ENCODE measurements at regions not wholly inside any gene's neighbourhood (a gene's known extent, or its start where the extent isn't known, plus 50 kb on each side); places are given as distances from the start of the nearest gene placed in this dataset.
"Not testable (repeated sequence)": the region's sequence is repeated elsewhere in the genome, so short reads cannot be mapped to it uniquely, and the experiment has no call there.

DNA sequence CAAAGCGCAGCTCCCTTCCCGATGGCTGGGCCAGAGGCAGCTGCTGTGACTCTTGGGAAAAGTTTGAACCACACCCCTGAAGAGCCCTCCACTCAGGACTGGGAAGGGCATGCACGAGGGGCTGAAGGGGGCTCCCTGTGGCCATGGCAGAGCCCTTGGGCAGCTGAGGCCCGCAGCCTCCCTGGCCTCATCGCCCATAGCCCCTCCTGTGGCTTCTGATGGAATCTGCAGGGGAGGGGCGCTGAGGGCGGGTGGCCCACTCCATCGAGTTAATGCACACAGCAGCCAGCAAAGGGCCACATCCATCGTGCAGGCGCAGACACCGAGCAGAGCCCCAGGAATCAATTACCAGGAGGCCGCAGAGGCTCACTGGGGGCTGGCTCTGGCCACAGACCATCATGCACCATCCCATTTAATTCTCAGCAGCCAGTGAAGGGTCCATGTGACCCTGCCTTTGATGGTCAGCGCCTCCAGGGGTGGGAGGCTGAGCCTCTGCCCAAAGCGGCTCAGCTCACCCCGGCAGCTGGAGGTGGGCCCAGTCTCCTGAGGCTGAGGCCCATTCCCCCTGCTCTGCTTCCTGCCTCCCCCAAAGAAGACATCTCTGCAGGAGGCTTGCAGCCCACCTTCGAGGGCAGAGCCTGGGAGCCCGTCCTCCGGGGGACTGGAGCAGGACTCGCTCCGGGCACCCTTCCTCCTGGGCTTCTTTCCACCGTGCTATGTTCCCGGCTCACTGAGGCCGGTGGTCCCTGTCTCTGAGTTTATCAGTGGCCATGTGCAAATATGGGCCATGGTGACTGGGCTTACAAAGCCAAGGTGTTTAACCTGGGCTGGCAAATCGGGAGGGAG, 1410.2 kb downstream of the BRD1 start:
- Histone ChIP-seq H3K36me3 (ENCODE audit: control insufficient read depth in 1 of 2, insufficient read depth in 2 of 2, low read length in 2 of 2) (no peaks in the 10 kb centered on the region), H3K9me3 (ENCODE audit: control insufficient read depth in 1 of 2, low read length in 2 of 2) (no peaks in the 10 kb centered on the region), H3K27me3 (ENCODE audit: low read depth, low read length) (no peaks in the 10 kb centered on the region), H3K4me3 (ENCODE audit: low read depth in 1 of 2, low read length in 2 of 2) (no peak overlapping the region), H3K4me1 (ENCODE audit: control insufficient read depth in 1 of 2, insufficient read depth in 2 of 2, low read length in 2 of 2) (no peaks in the 10 kb centered on the region), H3K27ac (ENCODE audit: low read length) (no peak overlapping the region)

DNA sequence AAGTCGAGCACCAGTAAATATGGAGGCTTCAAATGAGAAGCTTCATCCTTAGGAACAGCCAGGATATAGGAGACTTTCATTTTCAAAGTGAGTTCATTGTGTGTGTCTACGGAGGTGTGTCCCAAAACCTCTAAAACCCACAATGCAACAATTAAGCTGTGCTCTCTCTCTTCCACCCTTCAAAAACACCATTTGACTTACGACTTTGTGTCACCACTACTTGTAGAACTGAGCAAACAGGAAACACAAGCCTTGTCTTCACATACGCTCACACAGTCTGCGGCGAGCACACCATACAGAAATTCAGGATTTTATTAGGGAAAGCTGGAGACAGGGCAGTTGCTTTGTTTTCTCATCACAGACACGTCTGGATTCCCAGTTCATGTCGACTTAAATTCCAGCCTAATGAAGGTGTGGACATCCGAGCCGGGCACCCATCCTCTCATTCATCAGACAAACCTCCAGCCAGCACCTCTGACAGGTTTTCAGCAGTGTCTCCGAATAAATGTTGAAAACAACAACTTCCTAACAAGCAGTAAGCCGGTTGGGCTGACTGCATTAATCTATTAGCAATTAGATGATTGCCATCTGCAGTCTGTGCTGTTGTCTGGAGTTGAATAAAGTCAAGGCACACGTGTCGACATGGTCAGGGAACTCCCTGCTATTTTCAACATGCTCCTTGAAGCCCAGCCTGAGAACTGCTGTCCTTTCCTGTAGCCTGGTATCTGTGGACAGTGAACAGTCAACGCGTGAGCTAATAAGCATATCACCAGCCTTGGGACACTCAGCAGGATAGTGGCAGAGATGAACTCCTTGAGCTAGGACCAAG, 1411.1 kb downstream of the BRD1 start:
- no peak overlapping the region for H3K4me3 ChIP-seq (ENCODE audit: low read depth in 1 of 2, low read length in 2 of 2)
- H3K9me3 ChIP-seq (ENCODE audit: control insufficient read depth in 1 of 2, low read length in 2 of 2): no peaks in the 10 kb centered on the region
- H3K4me1 ChIP-seq (ENCODE audit: control insufficient read depth in 1 of 2, insufficient read depth in 2 of 2, low read length in 2 of 2): no peaks in the 10 kb centered on the region
- no peaks in the 10 kb centered on the region for H3K27me3 ChIP-seq (ENCODE audit: low read depth, low read length)
- no peak overlapping the region for H3K27ac ChIP-seq (ENCODE audit: low read length)
- H3K36me3 ChIP-seq (ENCODE audit: control insufficient read depth in 1 of 2, insufficient read depth in 2 of 2, low read length in 2 of 2): no peaks in the 10 kb centered on the region

DNA sequence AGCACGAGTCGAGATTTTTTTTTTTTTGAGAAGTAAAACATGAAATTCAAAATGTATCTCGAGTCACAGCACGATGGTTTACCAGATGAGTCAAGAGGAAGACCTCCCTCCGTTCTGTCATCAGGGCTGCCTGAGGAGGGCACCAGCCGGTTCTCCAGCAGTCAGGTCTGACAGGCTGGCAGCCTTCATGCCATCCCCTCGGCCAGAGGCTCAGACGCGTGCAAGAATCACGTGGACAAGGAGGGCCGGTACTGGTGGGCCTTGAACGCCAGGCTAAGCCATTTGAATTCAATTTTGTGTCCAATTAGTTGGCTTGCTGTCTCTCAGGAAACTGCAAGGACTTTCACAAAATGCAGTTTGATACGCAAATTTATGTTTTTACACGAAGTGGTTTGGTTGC, 1412.2 kb downstream of the BRD1 start:
- no peak overlapping the region for H3K27ac ChIP-seq (ENCODE audit: low read length)
- H3K9me3 ChIP-seq (ENCODE audit: control insufficient read depth in 1 of 2, low read length in 2 of 2): no peaks in the 10 kb centered on the region
- no peaks in the 10 kb centered on the region for H3K36me3 ChIP-seq (ENCODE audit: control insufficient read depth in 1 of 2, insufficient read depth in 2 of 2, low read length in 2 of 2)
- H3K4me1 ChIP-seq (ENCODE audit: control insufficient read depth in 1 of 2, insufficient read depth in 2 of 2, low read length in 2 of 2): no peaks in the 10 kb centered on the region
- no peak overlapping the region for H3K4me3 ChIP-seq (ENCODE audit: low read depth in 1 of 2, low read length in 2 of 2)
- no peaks in the 10 kb centered on the region for H3K27me3 ChIP-seq (ENCODE audit: low read depth, low read length)

DNA sequence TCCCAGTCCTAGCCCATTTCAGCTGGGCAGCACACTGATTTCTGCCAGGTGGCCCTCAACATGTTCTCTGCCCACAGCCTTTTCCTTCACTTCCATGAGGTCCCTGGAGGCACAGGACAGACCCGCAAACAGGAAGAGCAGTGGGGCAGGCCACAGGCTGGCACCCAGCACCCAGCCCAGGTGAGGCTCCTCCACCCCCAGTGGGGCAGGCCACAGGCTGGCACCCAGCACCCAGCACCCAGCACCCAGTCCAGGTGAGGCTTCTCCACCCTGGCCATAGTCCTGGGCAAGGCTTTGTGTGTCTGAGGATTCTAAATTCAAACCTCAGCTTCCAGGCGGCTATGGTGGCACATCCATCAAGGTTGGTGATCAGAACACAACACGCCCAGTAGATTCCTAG, 1413.0 kb downstream of the BRD1 start:
- Histone ChIP-seq H3K27ac (ENCODE audit: low read length) (no peak overlapping the region), H3K4me1 (ENCODE audit: control insufficient read depth in 1 of 2, insufficient read depth in 2 of 2, low read length in 2 of 2) (no peaks in the 10 kb centered on the region), H3K4me3 (ENCODE audit: low read depth in 1 of 2, low read length in 2 of 2) (no peak overlapping the region), H3K36me3 (ENCODE audit: control insufficient read depth in 1 of 2, insufficient read depth in 2 of 2, low read length in 2 of 2) (no peaks in the 10 kb centered on the region), H3K27me3 (ENCODE audit: low read depth, low read length) (no peaks in the 10 kb centered on the region), H3K9me3 (ENCODE audit: control insufficient read depth in 1 of 2, low read length in 2 of 2) (no peaks in the 10 kb centered on the region)

DNA sequence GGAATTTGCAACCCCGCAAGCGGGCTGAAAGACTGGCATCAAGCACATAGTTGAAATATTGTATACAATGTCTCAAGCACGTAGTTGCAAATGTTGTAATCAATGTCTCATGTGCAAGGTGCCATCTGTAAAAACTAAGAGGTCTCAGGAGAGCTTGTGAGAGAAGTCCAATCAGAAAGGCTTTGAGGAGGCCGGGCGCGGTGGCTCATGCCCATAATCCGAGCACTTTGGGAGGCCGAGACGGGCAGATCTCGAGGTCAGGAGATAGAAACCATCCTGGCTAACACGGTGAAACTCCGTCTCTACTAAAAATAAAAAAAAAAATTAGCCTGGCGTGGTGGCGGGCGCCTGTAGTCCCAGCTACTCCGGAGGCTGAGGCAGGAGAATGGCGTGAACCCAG, 1414.7 kb downstream of the BRD1 start:
- H3K9me3 ChIP-seq (ENCODE audit: control insufficient read depth in 1 of 2, low read length in 2 of 2): peaks cover 0 to 11% of the 10 kb centered on the region in 2 donors
- H3K27me3 ChIP-seq (ENCODE audit: low read depth, low read length); H3K36me3 ChIP-seq (ENCODE audit: control insufficient read depth in 1 of 2, insufficient read depth in 2 of 2, low read length in 2 of 2); H3K27ac ChIP-seq (ENCODE audit: low read length); H3K4me3 ChIP-seq (ENCODE audit: low read depth in 1 of 2, low read length in 2 of 2); H3K4me1 ChIP-seq (ENCODE audit: control insufficient read depth in 1 of 2, insufficient read depth in 2 of 2, low read length in 2 of 2): not testable (repeated sequence)

DNA sequence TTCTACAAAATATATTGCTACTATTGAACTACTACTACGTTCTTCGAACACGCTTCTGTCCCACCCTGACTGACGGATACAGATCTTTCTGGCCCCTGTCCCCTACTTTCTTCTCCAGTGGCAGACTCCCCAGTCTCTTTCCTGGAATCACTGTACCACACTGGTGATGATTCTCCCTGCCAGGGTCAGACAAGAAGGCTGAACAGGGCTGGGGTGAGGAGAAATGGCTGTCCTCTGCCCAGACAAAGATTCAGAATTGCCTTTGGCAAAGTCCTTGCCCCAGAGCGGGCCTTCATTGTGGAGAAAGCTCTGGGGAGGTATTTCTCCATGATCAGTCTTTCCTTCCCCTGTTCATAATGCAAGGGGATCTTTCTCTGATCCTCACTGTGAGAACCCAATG, 1417.1 kb downstream of the BRD1 start:
- no peaks in the 10 kb centered on the region for H3K36me3 ChIP-seq (ENCODE audit: control insufficient read depth in 1 of 2, insufficient read depth in 2 of 2, low read length in 2 of 2)
- H3K4me3 ChIP-seq (ENCODE audit: low read depth in 1 of 2, low read length in 2 of 2): no peak overlapping the region
- no peaks in the 10 kb centered on the region for H3K27me3 ChIP-seq (ENCODE audit: low read depth, low read length)
- peaks cover 0 to 11% of the 10 kb centered on the region in 2 donors for H3K9me3 ChIP-seq (ENCODE audit: control insufficient read depth in 1 of 2, low read length in 2 of 2)
- H3K27ac ChIP-seq (ENCODE audit: low read length): no peak overlapping the region
- no peaks in the 10 kb centered on the region for H3K4me1 ChIP-seq (ENCODE audit: control insufficient read depth in 1 of 2, insufficient read depth in 2 of 2, low read length in 2 of 2)

DNA sequence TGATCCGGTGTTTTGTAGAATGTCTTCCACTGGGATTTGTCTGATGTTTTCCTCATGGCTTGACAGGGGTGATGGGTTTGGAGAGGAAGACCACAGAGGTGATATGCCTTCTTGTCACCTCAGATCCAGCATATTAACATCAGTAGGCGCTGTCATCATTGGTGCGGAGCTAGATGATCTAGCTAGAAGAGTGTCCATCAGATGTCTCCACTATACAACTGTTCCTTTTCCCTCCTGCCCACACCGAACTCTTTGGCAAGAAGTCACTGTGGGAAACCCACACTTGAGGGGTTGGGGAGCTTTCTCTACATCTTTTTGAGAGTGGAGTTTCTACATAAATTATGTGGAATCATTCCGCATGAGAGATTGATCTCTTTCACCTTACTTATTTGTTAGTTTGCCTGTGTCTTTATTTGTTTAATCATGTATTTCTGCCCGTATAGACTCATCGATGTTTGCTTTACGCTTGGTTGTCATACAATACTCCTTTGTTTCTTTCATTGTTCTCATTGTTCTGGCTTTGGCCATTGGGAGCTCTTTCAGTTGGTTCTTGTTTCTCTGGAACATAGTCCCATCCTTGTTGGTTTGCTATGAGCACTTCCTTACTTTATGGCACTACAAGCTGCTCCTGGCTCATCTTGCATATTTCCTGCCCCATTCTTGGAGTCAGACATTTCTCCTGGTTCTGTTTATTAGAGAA, 1420.3 kb downstream of the BRD1 start:
- Histone ChIP-seq H3K36me3 (ENCODE audit: control insufficient read depth in 1 of 2, insufficient read depth in 2 of 2, low read length in 2 of 2) (no peaks in the 10 kb centered on the region), H3K9me3 (ENCODE audit: control insufficient read depth in 1 of 2, low read length in 2 of 2) (peaks cover 0 to 11% of the 10 kb centered on the region in 2 donors), H3K27me3 (ENCODE audit: low read depth, low read length) (no peaks in the 10 kb centered on the region), H3K4me3 (ENCODE audit: low read depth in 1 of 2, low read length in 2 of 2) (no peak overlapping the region), H3K27ac (ENCODE audit: low read length) (no peak overlapping the region), H3K4me1 (ENCODE audit: control insufficient read depth in 1 of 2, insufficient read depth in 2 of 2, low read length in 2 of 2) (no peaks in the 10 kb centered on the region)

DNA sequence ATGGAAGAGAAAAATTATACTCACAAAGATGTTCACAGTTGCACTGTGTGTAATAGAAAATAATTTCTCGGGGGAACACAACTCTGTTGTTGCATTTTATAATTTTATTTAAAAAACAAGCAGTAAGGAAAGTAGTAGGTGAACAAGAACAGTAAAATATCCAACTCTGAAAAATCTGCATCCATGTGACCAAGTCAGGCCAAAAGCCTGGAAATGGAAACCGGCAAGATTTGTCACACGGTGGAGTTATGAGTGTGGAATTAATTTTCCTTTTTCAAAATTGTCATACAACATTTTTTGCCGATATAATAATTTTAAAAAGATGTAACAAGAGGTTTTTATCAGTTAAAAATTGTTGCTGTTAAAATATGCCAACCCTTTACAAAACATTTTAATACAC, 1421.5 kb downstream of the BRD1 start:
- H3K4me1 ChIP-seq (ENCODE audit: control insufficient read depth in 1 of 2, insufficient read depth in 2 of 2, low read length in 2 of 2): no peaks in the 10 kb centered on the region
- no peak overlapping the region for H3K4me3 ChIP-seq (ENCODE audit: low read depth in 1 of 2, low read length in 2 of 2)
- H3K27me3 ChIP-seq (ENCODE audit: low read depth, low read length): no peaks in the 10 kb centered on the region
- H3K9me3 ChIP-seq (ENCODE audit: control insufficient read depth in 1 of 2, low read length in 2 of 2): peaks cover 0 to 11% of the 10 kb centered on the region in 2 donors
- no peak overlapping the region for H3K27ac ChIP-seq (ENCODE audit: low read length)
- no peaks in the 10 kb centered on the region for H3K36me3 ChIP-seq (ENCODE audit: control insufficient read depth in 1 of 2, insufficient read depth in 2 of 2, low read length in 2 of 2)

DNA sequence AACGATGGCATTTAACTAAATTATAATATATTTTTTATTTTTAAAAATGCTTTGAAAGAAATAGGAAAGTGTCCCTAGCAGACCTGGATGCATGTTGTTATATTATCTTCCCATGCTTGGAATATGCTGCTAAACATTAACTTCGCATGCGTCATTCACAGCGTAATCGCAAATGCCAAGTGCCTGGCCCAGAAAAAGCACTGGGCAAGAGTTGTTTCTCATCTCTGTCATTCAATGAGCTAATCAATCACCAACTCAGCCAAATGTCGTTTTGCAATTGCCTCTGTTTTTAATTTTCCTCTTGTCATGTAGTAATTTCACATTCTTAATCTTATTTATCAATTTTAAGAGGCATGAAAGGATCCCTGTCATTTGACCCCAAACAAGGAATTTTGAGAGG, 1421.9 kb downstream of the BRD1 start:
- H3K4me3 ChIP-seq (ENCODE audit: low read depth in 1 of 2, low read length in 2 of 2): no peak overlapping the region
- peaks cover 0 to 11% of the 10 kb centered on the region in 2 donors for H3K9me3 ChIP-seq (ENCODE audit: control insufficient read depth in 1 of 2, low read length in 2 of 2)
- no peaks in the 10 kb centered on the region for H3K36me3 ChIP-seq (ENCODE audit: control insufficient read depth in 1 of 2, insufficient read depth in 2 of 2, low read length in 2 of 2)
- no peaks in the 10 kb centered on the region for H3K27me3 ChIP-seq (ENCODE audit: low read depth, low read length)
- no peak overlapping the region for H3K27ac ChIP-seq (ENCODE audit: low read length)
- no peaks in the 10 kb centered on the region for H3K4me1 ChIP-seq (ENCODE audit: control insufficient read depth in 1 of 2, insufficient read depth in 2 of 2, low read length in 2 of 2)

DNA sequence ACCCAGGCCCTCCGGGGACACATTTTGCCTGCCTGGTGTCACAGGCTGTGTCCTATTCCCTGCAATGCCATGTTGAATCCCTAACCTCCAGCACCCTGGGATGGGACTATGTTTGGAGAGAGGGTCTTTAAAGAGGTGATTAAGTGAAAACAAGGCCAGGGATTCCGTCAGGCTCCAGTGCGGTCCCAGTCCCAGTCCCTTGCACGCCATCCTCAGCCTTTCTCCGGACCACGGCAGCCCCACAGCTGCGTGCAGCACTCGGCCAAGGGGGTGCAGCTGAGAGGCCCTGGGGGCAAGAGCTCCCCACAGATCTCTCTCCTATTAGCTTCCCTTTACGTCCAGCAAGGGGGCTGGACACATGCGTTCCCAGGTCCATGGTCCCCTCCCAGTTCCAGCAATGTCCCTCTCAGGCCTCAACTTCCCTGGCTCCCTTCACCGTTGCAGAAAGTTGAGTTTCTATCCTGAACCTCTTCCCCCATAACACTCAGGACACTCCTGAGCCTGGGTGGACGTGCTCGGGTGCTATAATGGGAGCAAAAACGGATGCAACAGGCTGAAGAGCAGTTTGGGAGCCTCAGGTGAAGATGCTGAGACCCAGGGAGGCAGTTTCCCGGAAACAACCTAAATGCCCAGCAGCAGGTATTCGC, 1422.7 kb downstream of the BRD1 start:
- Histone ChIP-seq H3K9me3 (ENCODE audit: control insufficient read depth in 1 of 2, low read length in 2 of 2) (peaks cover 0 to 11% of the 10 kb centered on the region in 2 donors), H3K4me1 (ENCODE audit: control insufficient read depth in 1 of 2, insufficient read depth in 2 of 2, low read length in 2 of 2) (no peaks in the 10 kb centered on the region), H3K27me3 (ENCODE audit: low read depth, low read length) (no peaks in the 10 kb centered on the region), H3K36me3 (ENCODE audit: control insufficient read depth in 1 of 2, insufficient read depth in 2 of 2, low read length in 2 of 2) (no peaks in the 10 kb centered on the region), H3K27ac (ENCODE audit: low read length) (no peak overlapping the region), H3K4me3 (ENCODE audit: low read depth in 1 of 2, low read length in 2 of 2) (no peak overlapping the region)

All from muscle layer of duodenum (tissue), 2 donors.